Calu3 (cell line): ENCODE measurements at regions not wholly inside any gene's neighbourhood (a gene's known extent, or its start where the extent isn't known, plus 50 kb on each side); places are given as distances from the start of the nearest gene placed in this dataset.

Experiments used
- BruUV-seq: library from RNA; stranded (reverse); fragments of 400-500 nt; replicated peaks from 2 replicates; lab custom pipeline; 2021; lab: Mats Ljungman, UMichigan
- CTCF ChIA-PET: fragments of 300-600 bp; sonication (Branson Sonifier 250); formaldehyde crosslinking; loops from one replicate; lab custom pipeline; 2022; ENCODE audit warnings: antibody characterized with exemption; lab: Charles Lee
- DNase-seq: peaks from one replicate; pipeline ENCODE4 v3.0.0; 2022
- H3K27ac Mint-ChIP-seq: one replicate; pipeline ENCODE4 v1.8.0; 2022; ENCODE audit warnings: mixed read lengths; ENCODE audit not compliant: unreplicated experiment
- H3K27me3 Mint-ChIP-seq: one replicate; pipeline ENCODE4 v1.8.0; 2022; ENCODE audit warnings: mixed read lengths; ENCODE audit not compliant: unreplicated experiment
- H3K36me3 Mint-ChIP-seq: one replicate; pipeline ENCODE4 v1.8.0; 2022; ENCODE audit warnings: mild to moderate bottlenecking, moderate library complexity, mixed read lengths; ENCODE audit not compliant: insufficient read depth, unreplicated experiment
- H3K4me1 Mint-ChIP-seq: one replicate; pipeline ENCODE4 v1.8.0; 2022; ENCODE audit warnings: mild to moderate bottlenecking, low read depth, mixed read lengths; ENCODE audit not compliant: unreplicated experiment
- H3K4me3 Mint-ChIP-seq: one replicate; pipeline ENCODE4 v1.8.0; 2022; ENCODE audit warnings: mild to moderate bottlenecking, low read depth, moderate library complexity, mixed read lengths; ENCODE audit not compliant: unreplicated experiment
- H3K9me3 Mint-ChIP-seq: one replicate; pipeline ENCODE4 v1.8.0; 2022; ENCODE audit warnings: low read depth, mixed read lengths; ENCODE audit not compliant: unreplicated experiment
- CTCF ChIP-seq: fragments of 200-600 bp; IDR thresholded peaks from one replicate; pipeline ENCODE4 v1.8.0; 2022; ENCODE audit warnings: antibody characterized with exemption; ENCODE audit not compliant: unreplicated experiment
- intact Hi-C: fragments of 100-400 bp; cut with micrococcal nuclease; formaldehyde crosslinking; loops from one replicate; pipeline ENCODE4 v1.10.0; 2022; ENCODE audit not compliant: unreplicated experiment

- CTCF ChIA-PET, result no interaction called here
- no TSS peak for BruUV-seq
Observed at GRCh38 chr9:28341913-28342312, 768.6 kb upstream of the C9orf72 start.

GRCh38 chr9:28342815-28343338 is 769.6 kb upstream of the C9orf72 start:
- Mint-ChIP-seq H3K4me3 (no peak overlapping the region), H3K4me1 (no peaks in the 10 kb centered on the region), H3K27ac (no peak overlapping the region), H3K27me3 (no peaks in the 10 kb centered on the region), H3K36me3 (no peaks in the 10 kb centered on the region), H3K9me3 (no peaks in the 10 kb centered on the region)
- CTCF ChIA-PET, result no interaction called here
- BruUV-seq, result no TSS peak
- DNase-seq, result no peak
- no peak for TF ChIP-seq CTCF
- intact Hi-C loops, result no loop called here

More at GRCh38 chr9:28341913-28342312, 768.6 kb upstream of the C9orf72 start:
- H3K27me3 Mint-ChIP-seq, result no peaks in the 10 kb centered on the region
- no peaks in the 10 kb centered on the region for H3K9me3 Mint-ChIP-seq
- H3K4me1 Mint-ChIP-seq, result no peaks in the 10 kb centered on the region
- H3K4me3 Mint-ChIP-seq, result no peak overlapping the region
- no peaks in the 10 kb centered on the region for H3K36me3 Mint-ChIP-seq
- intact Hi-C loops, result no loop called here
- no peak overlapping the region for H3K27ac Mint-ChIP-seq
- no peak for DNase-seq
- TF ChIP-seq CTCF, result no peak

DNA sequence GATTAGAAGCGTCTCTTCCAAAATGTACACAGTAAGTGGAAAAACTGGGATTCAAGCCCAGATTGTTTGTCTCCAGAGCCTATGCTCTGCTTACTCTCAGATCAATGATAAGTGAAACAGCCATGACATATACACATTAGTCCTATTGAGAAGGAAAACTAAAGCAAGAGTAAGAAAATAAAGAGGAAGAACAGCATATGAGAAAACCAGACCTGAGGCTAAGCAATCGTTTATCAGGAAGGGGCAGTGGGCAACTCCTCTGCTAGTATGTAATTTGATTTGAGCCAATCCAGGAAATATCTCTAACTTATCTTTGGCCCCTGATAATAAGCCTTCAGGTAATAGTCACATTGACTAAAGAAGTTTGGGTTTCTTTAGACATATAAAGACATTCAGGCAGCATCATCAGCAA is 789.9 kb upstream of the C9orf72 start:
- H3K27me3 Mint-ChIP-seq, result no peaks in the 10 kb centered on the region
- no TSS peak for BruUV-seq
- no peak for TF ChIP-seq CTCF
- H3K4me1 Mint-ChIP-seq, result no peaks in the 10 kb centered on the region
- CTCF ChIA-PET, result no interaction called here
- H3K9me3 Mint-ChIP-seq, result no peaks in the 10 kb centered on the region
- intact Hi-C loops, result no loop called here
- no peak overlapping the region for H3K27ac Mint-ChIP-seq
- no peak for DNase-seq
- H3K36me3 Mint-ChIP-seq, result no peaks in the 10 kb centered on the region
- H3K4me3 Mint-ChIP-seq, result no peak overlapping the region

- H3K27me3 Mint-ChIP-seq, result no peaks in the 10 kb centered on the region
- no peaks in the 10 kb centered on the region for H3K36me3 Mint-ChIP-seq
Observed at GRCh38 chr9:28365020-28365640, 791.8 kb upstream of the C9orf72 start.

More at GRCh38 chr9:28365020-28365640, 791.8 kb upstream of the C9orf72 start:
- intact Hi-C loops, result no loop called here
- no peaks in the 10 kb centered on the region for H3K9me3 Mint-ChIP-seq
- no peak for DNase-seq
- no peak overlapping the region for H3K4me3 Mint-ChIP-seq
- no peaks in the 10 kb centered on the region for H3K4me1 Mint-ChIP-seq
- H3K27ac Mint-ChIP-seq, result no peak overlapping the region
- no peak for TF ChIP-seq CTCF
- BruUV-seq, result no TSS peak
- CTCF ChIA-PET, result no interaction called here
